Astrocyte of the cerebellum (primary cell): ENCODE measurements at regions not wholly inside any gene's neighbourhood (a gene's known extent, or its start where the extent isn't known, plus 50 kb on each side); places are given as distances from the start of the nearest gene placed in this dataset.

Experiments used
- DNase-seq: peaks from one replicate; pipeline ENCODE4 v3.0.0-alpha.2; 2011; ENCODE audit warnings: low read depth
- H3K4me3 ChIP-seq: 2 replicates; pipeline ENCODE4 v1.5.1; 2011; ENCODE audit warnings: mild to moderate bottlenecking, low read depth, low read length, moderate library complexity
- CTCF ChIP-seq: IDR thresholded peaks from 2 replicates; pipeline ENCODE4 v1.5.1; 2012; ENCODE audit warnings: low read length, low read depth, moderate library complexity, mild to moderate bottlenecking; ENCODE audit errors: missing control alignments
- in situ Hi-C: cut with HindIII; loops from 2 replicates; pipeline ENCODE4 v1.10.0; 2017; ENCODE audit warnings: low sequenced_read_pairs

GRCh38 chr13:40389081-40389641, 277.3 kb downstream of the FOXO1 start:
- TF ChIP-seq CTCF = no peak
- in situ Hi-C loops = no loop called here
- no peak for DNase-seq
- no peak overlapping the region for H3K4me3 ChIP-seq

GRCh38 chr13:40390401-40390916, 276.0 kb downstream of the FOXO1 start:
- no peak overlapping the region for H3K4me3 ChIP-seq
- in situ Hi-C loops = no loop called here
- TF ChIP-seq CTCF = no peak
- DNase-seq = no peak

- TF ChIP-seq CTCF = no peak
- no peak overlapping the region for H3K4me3 ChIP-seq
- in situ Hi-C loops = no loop called here
- no peak for DNase-seq
Observed at GRCh38 chr13:40391788-40392187, 274.7 kb downstream of the FOXO1 start.

- TF ChIP-seq CTCF = no peak
Observed at GRCh38 chr13:40394304-40394985, 272.0 kb downstream of the FOXO1 start.

GRCh38 chr13:40398065-40398464, 268.4 kb downstream of the FOXO1 start:
- no peak for TF ChIP-seq CTCF
- in situ Hi-C loops = no loop called here
- H3K4me3 ChIP-seq = no peak overlapping the region
- no peak for DNase-seq

More at GRCh38 chr13:40394304-40394985, 272.0 kb downstream of the FOXO1 start:
- in situ Hi-C loops = no loop called here
- DNase-seq = no peak
- no peak overlapping the region for H3K4me3 ChIP-seq

GRCh38 chr13:40399756-40400155, 266.7 kb downstream of the FOXO1 start:
- TF ChIP-seq CTCF = no peak
- DNase-seq = no peak
- H3K4me3 ChIP-seq = no peak overlapping the region
- in situ Hi-C loops = no loop called here
